H9 (cell line): ENCODE measurements at regions not wholly inside any gene's neighbourhood (a gene's known extent, or its start where the extent isn't known, plus 50 kb on each side); places are given as distances from the start of the nearest gene placed in this dataset.

Experiments
- DNase-seq: peaks from one replicate; pipeline ENCODE4 v3.0.0-alpha.2; 2017
- H2AFZ ChIP-seq: one replicate; pipeline ENCODE4 v1.6.1; 2013; ENCODE audit warnings: mild to moderate bottlenecking, low read length, control low read depth, moderate library complexity
- H2AK5ac ChIP-seq: 2 replicates; pipeline ENCODE4 v1.6.1; 2013; ENCODE audit warnings: low read length, control low read depth, mixed read lengths; ENCODE audit not compliant: insufficient read length
- H2BK120ac ChIP-seq: one replicate; pipeline ENCODE4 v1.6.1; 2013; ENCODE audit warnings: low read depth, mild to moderate bottlenecking, low read length, control low read depth, inconsistent platforms; ENCODE audit not compliant: poor library complexity, severe bottlenecking
- H2BK12ac ChIP-seq: 2 replicates; pipeline ENCODE4 v1.6.1; 2013; ENCODE audit warnings: low read length, control low read depth, mixed read lengths, low read depth; ENCODE audit not compliant: insufficient read length
- H2BK15ac ChIP-seq: 2 replicates; pipeline ENCODE4 v1.6.1; 2013; ENCODE audit warnings: low read depth, low read length, control low read depth
- H2BK20ac ChIP-seq: one replicate; pipeline ENCODE4 v1.6.1; 2013; ENCODE audit warnings: low read depth, mild to moderate bottlenecking, low read length, control low read depth, inconsistent platforms; ENCODE audit not compliant: poor library complexity, severe bottlenecking
- H2BK5ac ChIP-seq: 2 replicates; pipeline ENCODE4 v1.6.1; 2013; ENCODE audit warnings: low read length, control low read depth, mixed read lengths; ENCODE audit not compliant: insufficient read length
- H3K14ac ChIP-seq: 2 replicates; pipeline ENCODE4 v1.6.1; 2013; ENCODE audit warnings: low read length, control low read depth; ENCODE audit not compliant: insufficient read depth
- H3K18ac ChIP-seq: 2 replicates; pipeline ENCODE4 v1.6.1; 2013; ENCODE audit warnings: low read depth, mild to moderate bottlenecking, mixed read lengths, low read length, control low read depth; ENCODE audit not compliant: insufficient read length
- H3K23ac ChIP-seq: 2 replicates; pipeline ENCODE4 v1.6.1; 2013; ENCODE audit warnings: low read length, control low read depth, mixed read lengths, low read depth; ENCODE audit not compliant: insufficient read length
- H3K23me2 ChIP-seq: 2 replicates; pipeline ENCODE4 v1.6.1; 2013; ENCODE audit warnings: low read depth, mild to moderate bottlenecking, mixed read lengths, low read length, control low read depth; ENCODE audit not compliant: insufficient read length, poor library complexity, severe bottlenecking
- H3K27ac ChIP-seq: 2 replicates; pipeline ENCODE4 v1.5.1; 2013; ENCODE audit warnings: low read length, control low read depth, mixed read lengths, low read depth; ENCODE audit not compliant: insufficient read length
- H3K27me3 ChIP-seq: 2 replicates; pipeline ENCODE4 v1.6.1; 2013; ENCODE audit warnings: low read length, control low read depth, inconsistent platforms; ENCODE audit not compliant: insufficient read depth
- H3K4ac ChIP-seq: 2 replicates; pipeline ENCODE4 v1.6.1; 2013; ENCODE audit warnings: low read depth, mild to moderate bottlenecking, control low read depth, inconsistent platforms, low read length, moderate library complexity
- H3K4me1 ChIP-seq: 2 replicates; pipeline ENCODE4 v1.6.1; 2013; ENCODE audit warnings: low read length, control low read depth, inconsistent platforms; ENCODE audit not compliant: insufficient read depth
- H3K4me2 ChIP-seq: 2 replicates; pipeline ENCODE4 v1.6.1; 2013; ENCODE audit warnings: low read length, control low read depth, mixed read lengths; ENCODE audit not compliant: insufficient read length, insufficient read depth
- H3K56ac ChIP-seq: 2 replicates; pipeline ENCODE4 v1.6.1; 2013; ENCODE audit warnings: low read depth, mild to moderate bottlenecking, mixed read lengths, low read length, control low read depth; ENCODE audit not compliant: insufficient read length
- H3K79me1 ChIP-seq: 2 replicates; pipeline ENCODE4 v1.6.1; 2013; ENCODE audit warnings: low read depth, mild to moderate bottlenecking, moderate library complexity, low read length, control low read depth, inconsistent platforms; ENCODE audit not compliant: insufficient read depth, poor library complexity, severe bottlenecking
- H3K79me2 ChIP-seq: 2 replicates; pipeline ENCODE4 v1.6.1; 2013; ENCODE audit warnings: low read length, control low read depth, inconsistent platforms; ENCODE audit not compliant: insufficient read depth
- H3K9ac ChIP-seq: 2 replicates; pipeline ENCODE4 v1.6.1; 2013; ENCODE audit warnings: low read length, control low read depth, mixed read lengths; ENCODE audit not compliant: insufficient read length; ENCODE audit errors: extremely low read depth
- H3K9me3 ChIP-seq: one replicate; pipeline ENCODE4 v1.6.1; 2013; ENCODE audit warnings: low read depth, low read length, inconsistent platforms; ENCODE audit not compliant: control insufficient read depth
- H3T11ph ChIP-seq: one replicate; pipeline ENCODE4 v1.6.1; 2013; ENCODE audit warnings: mild to moderate bottlenecking, low read length, control low read depth, inconsistent platforms
- H4K20me1 ChIP-seq: one replicate; pipeline ENCODE4 v1.6.1; 2013; ENCODE audit not compliant: control insufficient read depth, insufficient read length, insufficient read depth
- H4K5ac ChIP-seq: 2 replicates; pipeline ENCODE4 v1.6.1; 2013; ENCODE audit warnings: low read depth, mild to moderate bottlenecking, mixed read lengths, low read length, control low read depth; ENCODE audit not compliant: insufficient read length
- H4K8ac ChIP-seq: replicated peaks from 2 replicates; pipeline ENCODE4 v1.6.1; 2013; ENCODE audit warnings: low read length, control low read depth, mixed read lengths, low read depth; ENCODE audit not compliant: insufficient read length
- H4K91ac ChIP-seq: 2 replicates; pipeline ENCODE4 v1.6.1; 2013; ENCODE audit warnings: low read depth, mild to moderate bottlenecking, moderate library complexity, mixed read lengths, low read length, control low read depth; ENCODE audit not compliant: insufficient read length
- H3K27ac Mint-ChIP-seq, 3 experiments: 2 replicates in 2 of 3; 3 replicates in 1 of 3; pipeline ENCODE4 v1.8.0; 2020 to 2021; ENCODE audit warnings: mixed read lengths in 3 of 3, mild to moderate bottlenecking in 1 of 3, moderate library complexity in 1 of 3
- H3K27me3 Mint-ChIP-seq: 2 replicates; pipeline ENCODE4 v1.8.0; 2021; ENCODE audit warnings: low read depth, mild to moderate bottlenecking, moderate library complexity, mixed read lengths
- H3K36me3 Mint-ChIP-seq, 3 experiments: 2 replicates in 2 of 3; 3 replicates in 1 of 3; pipeline ENCODE4 v1.8.0; 2020 to 2021; ENCODE audit warnings: low read depth in 3 of 3, mixed read lengths in 3 of 3; ENCODE audit not compliant: insufficient read depth in 1 of 3
- H3K4me1 Mint-ChIP-seq, 2 experiments: 2 replicates each; pipeline ENCODE4 v1.8.0; 2020; ENCODE audit warnings: mixed read lengths in 2 of 2
- H3K4me3 Mint-ChIP-seq, 2 experiments: 2 replicates in 1 of 2; 3 replicates in 1 of 2; pipeline ENCODE4 v1.8.0; 2020 to 2021; ENCODE audit warnings: mild to moderate bottlenecking in 2 of 2, mixed read lengths in 2 of 2, moderate library complexity in 1 of 2
- H3K9me3 Mint-ChIP-seq, 2 experiments: 2 replicates in 1 of 2; 3 replicates in 1 of 2; pipeline ENCODE4 v1.8.0; 2020; ENCODE audit warnings: mild to moderate bottlenecking in 2 of 2, mixed read lengths in 2 of 2, moderate library complexity in 1 of 2
- WGBS: extraction: QIAGEN DNeasy Blood & Tissue Kit; methylation state at CpG from one replicate; pipeline ENCODE4 v1.1.7; 2013; ENCODE audit warnings: missing lambda C conversion rate, low lambda C conversion rate, mixed read lengths; ENCODE audit not compliant: insufficient read length; ENCODE audit errors: extremely low coverage; 5-methylcytosine and 5-hydroxymethylcytosine counted together
- TF ChIP-seq, protein P1 (sequence below): fragments of 200-600 bp; sonication (generic); conservative IDR thresholded peaks from 3 replicates; pipeline ENCODE4 v1.8.0; 2021; ENCODE audit warnings: antibody characterized with exemption, mild to moderate bottlenecking

GRCh38 chr15:69801144-69801543 lies 296.6 kb downstream of the TLE3 start:
- Histone ChIP-seq H2BK120ac (no peak overlapping the region), H4K8ac (no peak overlapping the region), H3K18ac (no peak overlapping the region), H4K5ac (no peak overlapping the region), H2BK5ac (no peak overlapping the region), H3K4me2 (no peak overlapping the region), H3K27me3 (no peaks in the 10 kb centered on the region), H3K4ac (no peak overlapping the region), H3K79me1 (no peaks in the 10 kb centered on the region), H2AK5ac (no peak overlapping the region), H4K91ac (no peak overlapping the region), H2BK15ac (no peak overlapping the region; the same call in 1 of the 2 replicates), H3K27ac (no peak overlapping the region), H4K20me1 (no peaks in the 10 kb centered on the region), H2AFZ (no peak overlapping the region), H3K14ac (no peak overlapping the region; the same call in 1 of the 2 replicates), H2BK20ac (no peak overlapping the region), H3K79me2 (no peaks in the 10 kb centered on the region), H3K9ac (no peak overlapping the region), H3K9me3 (no peaks in the 10 kb centered on the region), H3K4me1 (no peaks in the 10 kb centered on the region), H2BK12ac (no peak overlapping the region), H3K23ac (no peak overlapping the region), H3K56ac (no peak overlapping the region), H3K23me2 (no peaks in the 10 kb centered on the region), H3T11ph (no peak overlapping the region)
- WGBS = no CpG with 5 or more reads among the region's 9 CpGs
- no peak for DNase-seq
- TF ChIP-seq, protein P1, sequence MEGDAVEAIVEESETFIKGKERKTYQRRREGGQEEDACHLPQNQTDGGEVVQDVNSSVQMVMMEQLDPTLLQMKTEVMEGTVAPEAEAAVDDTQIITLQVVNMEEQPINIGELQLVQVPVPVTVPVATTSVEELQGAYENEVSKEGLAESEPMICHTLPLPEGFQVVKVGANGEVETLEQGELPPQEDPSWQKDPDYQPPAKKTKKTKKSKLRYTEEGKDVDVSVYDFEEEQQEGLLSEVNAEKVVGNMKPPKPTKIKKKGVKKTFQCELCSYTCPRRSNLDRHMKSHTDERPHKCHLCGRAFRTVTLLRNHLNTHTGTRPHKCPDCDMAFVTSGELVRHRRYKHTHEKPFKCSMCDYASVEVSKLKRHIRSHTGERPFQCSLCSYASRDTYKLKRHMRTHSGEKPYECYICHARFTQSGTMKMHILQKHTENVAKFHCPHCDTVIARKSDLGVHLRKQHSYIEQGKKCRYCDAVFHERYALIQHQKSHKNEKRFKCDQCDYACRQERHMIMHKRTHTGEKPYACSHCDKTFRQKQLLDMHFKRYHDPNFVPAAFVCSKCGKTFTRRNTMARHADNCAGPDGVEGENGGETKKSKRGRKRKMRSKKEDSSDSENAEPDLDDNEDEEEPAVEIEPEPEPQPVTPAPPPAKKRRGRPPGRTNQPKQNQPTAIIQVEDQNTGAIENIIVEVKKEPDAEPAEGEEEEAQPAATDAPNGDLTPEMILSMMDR = no peak
- Mint-ChIP-seq H3K4me1 (no peaks in the 10 kb centered on the region), H3K9me3 (no peaks in the 10 kb centered on the region), H3K4me3 (no peak overlapping the region), H3K36me3 (no peaks in the 10 kb centered on the region; a peak in 1 of 7 replicates), H3K27ac (no peak overlapping the region; a peak in 1 of 7 replicates), H3K27me3 (peaks cover 1% of the 10 kb centered on the region)
